Stimulated activated CD8-positive, alpha-beta memory T cell treated with anti-CD3 and anti-CD28 coated beads, Interleukin-4, amount 100 ng/mL, for 4 hours (primary cell): ENCODE measurements at regions not wholly inside any gene's neighbourhood (a gene's known extent, or its start where the extent isn't known, plus 50 kb on each side); places are given as distances from the start of the nearest gene placed in this dataset.

Source experiments
- DNase-seq, 2 donors: peaks; one replicate each; pipeline ENCODE4 v3.0.0-alpha.2; 2020; ENCODE audit warnings: low read depth in 2 of 2, low spot score in 1 of 2

DNA sequence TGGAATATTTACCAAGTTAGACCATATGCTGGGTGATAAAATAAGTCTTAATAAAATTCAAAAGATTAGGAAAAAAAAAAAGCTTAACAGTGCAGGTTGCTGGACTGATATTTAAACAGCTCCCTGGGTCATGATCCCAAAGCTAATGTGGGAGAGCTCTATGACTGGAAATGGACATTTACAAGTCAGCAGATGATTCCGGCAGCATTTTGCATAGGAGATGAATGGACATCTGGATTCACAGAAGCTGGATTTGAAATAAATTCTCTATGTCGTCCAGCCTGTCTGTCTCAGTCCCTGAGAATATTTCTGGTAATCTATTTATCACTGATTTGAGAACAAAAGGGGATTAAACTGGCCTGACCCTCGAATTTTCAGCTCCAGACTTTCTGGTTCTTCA lies 52.3 kb upstream of the KLHL25 start:
- DNase-seq = no peak

DNA sequence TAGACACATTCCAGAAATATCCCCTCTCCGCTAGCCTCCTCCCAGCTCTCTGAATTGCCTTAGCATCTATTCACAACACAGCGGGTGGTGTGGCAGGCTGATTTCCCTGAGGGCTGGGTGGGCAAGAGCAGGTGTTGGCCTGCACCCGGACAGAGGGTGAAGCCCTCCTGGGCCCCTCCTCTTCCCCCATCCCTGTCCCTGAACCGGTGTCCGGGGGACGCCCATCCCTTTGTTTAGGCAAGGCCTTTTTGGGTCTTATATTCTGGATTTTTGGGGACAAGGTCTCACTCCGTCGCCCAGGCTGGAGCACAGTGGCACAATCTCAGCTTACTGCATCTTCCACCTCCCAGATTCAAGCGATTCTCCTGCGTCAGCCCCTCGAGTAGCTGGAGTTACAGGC lies 55.2 kb upstream of the KLHL25 start:
- DNase-seq = no peak

DNA sequence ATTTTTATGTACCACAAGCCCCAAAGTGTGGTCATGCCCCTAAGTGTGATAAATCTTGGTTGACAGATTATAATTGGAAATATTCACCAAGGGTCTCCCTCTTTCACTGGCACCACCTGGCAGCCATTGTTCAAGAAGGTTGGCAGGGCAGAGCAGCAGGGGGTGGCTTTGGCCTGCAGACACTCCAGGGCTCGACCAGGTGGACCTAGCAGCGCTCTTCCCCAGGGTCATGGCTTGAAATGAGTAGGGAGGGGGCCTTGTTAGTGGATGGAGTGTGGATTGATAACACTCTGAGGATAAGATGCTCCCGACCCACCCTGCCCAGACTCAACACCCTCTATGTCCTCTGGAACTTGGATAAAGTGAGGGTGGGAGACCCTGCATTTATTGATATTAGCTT lies 58.2 kb upstream of the KLHL25 start:
- DNase-seq = no peak

DNA sequence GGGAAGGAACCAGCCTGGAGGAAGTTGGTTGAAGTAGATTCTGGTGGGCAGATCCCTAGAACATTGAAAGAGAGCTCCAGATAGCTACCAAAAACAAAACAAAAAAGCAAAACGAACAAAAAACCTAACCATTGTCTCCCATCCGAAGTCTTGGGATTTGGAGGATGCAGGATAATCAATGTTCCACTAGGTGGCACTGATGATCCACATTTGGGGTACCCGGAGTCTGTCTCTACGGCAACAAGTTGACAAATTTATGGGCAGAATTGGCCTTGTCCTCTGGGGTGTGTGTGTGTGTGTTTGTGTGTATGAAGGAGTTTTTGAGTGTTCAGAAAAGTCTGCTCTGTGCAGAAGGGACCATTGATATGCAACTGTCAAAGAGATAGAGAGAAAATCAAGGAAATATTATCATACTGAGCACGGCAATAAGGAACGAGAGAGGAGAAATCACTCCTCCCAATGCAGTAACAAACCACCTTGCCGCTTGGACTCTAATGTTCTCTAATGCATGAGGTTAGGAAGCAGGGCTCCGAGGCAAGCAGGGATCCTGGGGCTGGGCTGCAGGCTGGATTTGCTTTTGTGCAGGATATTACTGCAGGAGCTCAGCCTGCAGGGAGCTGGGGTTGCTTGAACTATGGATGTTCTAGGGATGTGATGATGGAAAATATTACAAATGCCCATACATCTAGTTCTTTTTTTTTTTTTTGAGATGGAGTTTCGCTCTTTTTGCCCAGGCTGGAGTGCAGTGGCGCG lies 59.8 kb upstream of the KLHL25 start:
- peak in 1 of 2 donors; percentile 12 for DNase-seq

DNA sequence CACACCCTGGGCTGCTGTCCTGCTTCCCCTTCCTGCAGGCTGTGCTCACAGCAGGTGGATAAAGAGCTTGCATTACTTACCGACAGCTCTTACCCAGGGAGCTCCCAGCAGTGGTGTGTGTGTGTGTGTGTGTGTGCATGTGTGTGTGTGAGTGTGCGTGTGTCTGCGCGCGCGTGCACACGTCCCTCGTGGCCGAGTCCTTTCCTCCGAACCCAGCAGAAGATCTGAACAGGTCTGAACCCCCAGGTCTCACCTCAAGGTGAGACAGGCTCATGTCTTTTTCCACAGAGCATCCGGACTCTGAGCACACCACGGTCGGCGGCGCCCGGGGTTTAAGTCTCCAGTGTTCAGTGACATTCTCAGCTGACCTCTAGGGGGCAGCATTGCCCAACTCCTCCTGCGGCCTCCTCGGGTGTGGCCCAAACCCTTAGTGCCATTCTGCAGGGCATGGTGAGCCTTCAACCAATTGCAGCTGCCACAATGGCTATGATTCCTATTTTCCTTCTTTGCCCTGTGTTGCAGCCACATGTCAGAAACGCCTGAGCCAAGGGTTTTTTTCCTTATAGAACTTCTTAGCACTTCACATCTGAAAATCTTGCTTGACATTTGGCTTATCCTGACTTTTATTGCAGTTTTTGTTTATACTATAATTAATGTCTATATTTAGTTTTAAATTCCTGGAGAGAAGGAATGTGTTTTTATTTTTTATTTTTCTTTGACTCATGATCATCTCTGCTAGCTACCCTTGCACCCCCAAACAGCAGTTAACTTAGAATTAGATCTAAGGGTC lies 64.1 kb upstream of the KLHL25 start:
- DNase-seq = peak; percentile 30 to 60

DNA sequence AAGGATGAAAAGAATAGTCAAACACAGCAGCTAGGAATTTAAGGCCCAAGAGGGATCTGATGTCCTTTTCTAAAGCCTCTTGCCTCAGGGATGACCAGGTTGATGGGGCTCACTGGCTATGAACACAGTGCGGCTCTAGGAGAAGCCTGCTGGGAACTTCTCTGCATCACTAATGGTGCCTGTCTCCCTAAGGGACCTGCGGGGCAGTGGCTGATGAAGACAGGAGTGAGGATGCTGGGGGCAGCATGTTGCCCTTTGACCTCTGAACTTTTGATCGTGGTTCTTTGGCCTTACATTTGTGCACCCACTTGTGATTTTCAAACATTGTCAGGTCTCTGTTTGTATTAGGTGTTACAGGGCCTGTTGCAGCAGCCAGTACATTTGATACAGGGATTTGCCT lies 64.9 kb upstream of the KLHL25 start:
- DNase-seq = no peak

DNA sequence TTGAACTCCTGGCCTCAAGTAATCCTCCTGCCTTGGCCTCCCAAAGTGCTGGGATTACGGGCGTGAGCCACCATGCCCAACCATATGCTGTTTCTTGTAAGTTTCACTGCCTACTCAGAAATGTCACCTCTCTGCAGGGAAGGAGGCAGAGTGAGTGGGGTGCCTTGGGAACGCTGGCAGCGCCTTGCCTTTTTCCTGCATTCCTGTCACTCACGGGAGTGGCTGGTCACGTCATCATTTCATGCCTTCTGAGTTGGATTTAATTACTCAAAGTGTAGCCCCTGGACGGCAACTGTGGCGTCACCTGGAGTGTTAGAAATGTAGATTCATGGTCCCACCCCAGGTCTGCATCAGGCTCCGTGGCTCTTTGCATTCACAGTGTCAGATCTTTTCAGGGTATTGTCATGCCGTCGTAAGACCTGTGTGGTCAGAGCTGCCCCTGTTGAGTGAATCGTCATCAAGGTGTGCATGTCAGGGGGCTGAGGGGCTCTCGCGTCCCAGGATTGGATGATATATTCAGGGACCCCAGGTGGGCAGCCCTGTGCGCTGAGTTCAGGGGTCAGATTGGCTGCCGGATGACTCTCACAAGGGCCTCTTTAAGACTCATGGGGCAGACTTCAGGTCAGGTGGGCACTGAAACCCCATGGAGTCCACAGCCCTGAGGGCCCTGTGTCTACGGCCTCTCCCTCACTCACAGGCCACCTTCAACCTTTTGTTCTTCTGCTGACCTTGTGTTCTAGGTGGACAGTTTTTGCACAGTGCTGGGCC lies 65.9 kb upstream of the KLHL25 start:
- no peak for DNase-seq

DNA sequence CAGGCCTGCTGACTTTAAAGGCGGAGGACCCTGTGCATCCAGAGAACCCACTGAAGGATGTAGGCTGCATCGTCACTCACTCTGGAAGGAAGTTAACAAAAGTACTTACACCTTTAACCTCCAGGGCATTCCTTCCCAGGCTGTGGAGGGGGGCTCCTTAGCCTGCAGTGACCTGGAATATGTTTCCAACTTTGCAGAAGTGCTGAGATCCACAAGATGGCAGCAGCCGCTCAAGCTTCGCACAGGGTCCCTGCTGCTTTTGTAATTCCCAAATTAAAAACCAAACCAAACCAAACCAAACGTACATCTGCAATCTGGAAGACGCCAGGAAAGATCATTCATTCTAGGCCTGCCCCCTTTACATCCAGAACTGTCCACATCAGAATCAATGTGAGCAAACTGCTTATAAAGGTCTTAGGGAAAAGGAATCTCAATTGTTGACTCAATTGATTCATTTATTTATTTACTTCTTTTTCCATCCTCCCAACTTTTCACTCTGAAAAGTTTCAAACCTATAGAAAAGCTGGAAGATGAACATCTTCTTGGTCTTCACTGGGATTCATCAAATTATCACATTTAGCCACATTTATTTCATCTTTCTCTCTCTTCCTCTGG lies 70.5 kb upstream of the KLHL25 start:
- DNase-seq = no peak

DNA sequence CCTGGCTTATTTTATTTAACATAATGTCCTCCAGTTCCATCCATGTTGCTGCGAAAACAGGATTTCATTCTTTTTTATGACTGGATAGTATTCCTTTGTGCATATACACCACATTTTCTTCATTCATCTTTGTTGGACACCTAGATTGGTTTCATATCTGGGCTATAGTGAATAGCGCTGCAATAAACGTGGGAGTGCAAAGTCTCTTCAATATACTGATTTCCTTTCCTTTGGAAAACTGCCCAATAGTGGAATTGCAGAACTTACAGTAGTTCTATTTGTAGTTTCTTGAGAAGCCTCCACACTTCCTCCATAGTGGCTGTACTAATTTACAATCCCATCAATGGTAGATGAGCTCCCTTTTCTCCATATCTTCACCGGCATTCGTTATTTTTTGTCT lies 72.5 kb upstream of the KLHL25 start:
- no peak for DNase-seq

DNA sequence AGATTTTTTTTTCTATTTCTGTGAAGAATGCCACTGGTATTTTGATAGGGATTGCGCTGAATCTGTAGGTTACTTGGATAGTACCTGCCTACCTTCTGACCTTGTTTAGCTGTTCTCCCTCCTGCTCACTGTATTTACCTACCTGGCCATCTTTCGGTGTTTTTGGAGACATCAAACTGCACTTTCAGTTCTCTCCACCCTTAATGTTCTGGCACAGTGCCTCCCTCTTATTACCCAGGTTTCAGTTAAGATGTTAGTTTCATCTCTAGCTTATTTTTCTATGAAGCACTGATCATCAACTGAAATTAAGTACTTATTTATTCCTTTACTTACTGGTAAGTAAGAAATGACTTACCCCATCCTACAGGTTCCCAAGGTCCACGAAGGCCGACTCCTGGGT lies 74.4 kb upstream of the KLHL25 start:
- no peak for DNase-seq

DNA sequence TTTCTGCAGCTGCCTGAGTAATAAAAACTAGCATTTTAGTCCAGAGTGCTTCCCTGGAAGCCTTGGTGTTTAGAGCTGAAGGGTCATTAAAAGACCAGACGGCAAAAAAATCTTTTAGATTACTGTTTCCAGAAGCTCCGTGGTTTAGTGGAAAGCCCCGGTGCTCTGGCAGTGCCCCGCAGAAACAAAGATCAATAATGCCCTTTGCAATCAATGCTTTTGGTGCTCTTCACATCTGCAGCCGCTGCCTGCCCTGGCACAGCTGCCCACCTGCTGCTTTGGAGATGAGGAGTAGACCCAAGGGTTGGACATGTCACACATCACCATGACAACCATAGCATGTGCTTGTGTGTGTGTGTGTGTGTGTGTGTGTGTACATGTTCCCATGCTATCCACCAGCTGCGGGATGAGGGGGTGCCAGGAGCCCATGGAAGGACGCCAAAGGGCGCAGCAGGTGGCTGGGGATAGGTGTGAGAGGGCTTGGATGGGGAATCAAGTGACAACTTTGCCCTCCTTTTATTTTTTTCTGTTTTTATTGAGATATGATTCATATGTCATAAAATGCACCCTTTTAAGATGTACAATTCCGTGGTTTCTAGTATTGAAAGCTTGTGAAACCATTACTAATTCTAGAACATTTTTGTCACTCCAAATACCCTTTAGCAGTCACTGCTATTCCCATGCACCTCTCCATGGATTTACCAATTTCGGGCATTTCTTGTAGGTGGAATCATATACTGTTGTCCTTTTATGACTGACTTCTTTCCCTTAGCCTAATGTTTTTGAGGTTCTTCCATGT lies 75.7 kb upstream of the KLHL25 start:
- no peak for DNase-seq

DNA sequence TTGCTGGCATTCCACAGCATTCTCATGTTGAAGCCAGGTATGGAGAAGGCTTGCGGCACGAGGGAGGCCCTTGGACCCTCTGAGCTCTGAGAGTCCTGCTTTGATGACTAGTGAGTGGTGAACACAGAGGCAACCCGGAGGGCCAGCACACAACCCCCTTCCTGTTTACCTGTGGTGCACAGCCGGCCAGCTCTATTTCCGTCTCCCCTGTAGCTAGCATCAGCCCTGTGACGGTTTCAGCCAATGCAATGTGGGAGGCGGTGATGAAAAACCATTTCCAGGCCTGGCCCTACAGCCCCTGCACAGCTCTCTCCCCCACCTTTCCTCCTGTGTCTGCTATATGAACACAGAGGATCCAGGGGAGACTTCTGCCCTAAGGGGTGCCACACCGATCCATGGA lies 76.8 kb upstream of the KLHL25 start:
- no peak for DNase-seq

DNA sequence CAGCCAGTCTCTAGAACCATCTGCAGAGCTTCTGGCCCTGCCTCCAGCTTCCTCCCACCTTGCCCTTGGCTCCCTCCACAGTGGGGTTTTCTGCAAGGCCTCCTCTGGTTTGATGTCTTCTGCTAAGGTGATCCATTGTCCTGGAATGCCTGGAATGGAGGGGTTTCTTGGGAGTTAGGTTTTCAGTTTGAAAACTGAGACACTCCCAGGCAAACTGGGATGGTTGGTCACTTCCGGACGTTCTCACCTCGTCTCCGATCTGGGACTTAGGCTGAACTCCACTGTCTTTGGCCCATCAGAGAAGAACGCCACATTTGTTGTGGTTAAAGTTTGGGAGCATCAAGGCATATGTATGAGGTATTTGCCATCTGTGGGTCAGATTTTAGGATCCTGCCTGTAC lies 77.4 kb upstream of the KLHL25 start:
- DNase-seq = no peak

DNA sequence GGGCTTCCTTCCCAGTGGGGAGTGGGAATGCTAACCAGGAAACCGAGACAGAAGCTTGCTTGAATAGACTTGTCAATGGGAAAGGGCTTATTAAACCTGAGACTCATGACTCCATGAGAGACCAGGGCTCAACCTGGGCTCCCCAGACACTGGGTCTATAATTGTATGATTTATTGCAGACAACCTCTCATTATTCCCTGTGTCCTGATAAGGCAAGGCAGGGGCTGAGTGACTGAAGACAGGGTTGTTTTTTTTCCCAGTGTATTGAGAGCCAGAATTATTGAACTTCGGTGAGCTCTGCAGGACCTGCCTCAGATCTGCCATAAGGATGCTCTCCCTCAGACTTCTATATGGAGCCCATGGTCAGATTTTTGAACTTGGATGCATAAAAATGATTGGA lies 79.5 kb upstream of the KLHL25 start:
- no peak for DNase-seq

DNA sequence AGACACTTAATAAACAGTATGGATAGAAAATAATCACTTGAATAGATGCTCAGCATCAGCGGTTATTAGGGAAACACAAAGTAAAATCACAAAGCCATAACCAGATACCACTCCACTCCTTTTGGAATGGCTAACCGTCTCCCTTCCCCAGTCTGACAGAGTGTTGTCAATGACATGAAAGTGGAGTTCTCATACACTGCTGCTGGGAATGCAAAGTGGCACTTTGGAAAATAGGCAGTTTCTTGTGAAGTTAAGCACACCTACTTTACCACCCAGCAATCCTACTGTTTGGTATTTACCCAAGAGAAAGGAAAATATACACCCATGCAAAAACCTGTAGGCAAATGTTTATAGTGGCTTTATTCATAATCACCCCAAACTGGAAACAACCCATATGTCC lies 81.0 kb upstream of the KLHL25 start:
- no peak for DNase-seq

DNA sequence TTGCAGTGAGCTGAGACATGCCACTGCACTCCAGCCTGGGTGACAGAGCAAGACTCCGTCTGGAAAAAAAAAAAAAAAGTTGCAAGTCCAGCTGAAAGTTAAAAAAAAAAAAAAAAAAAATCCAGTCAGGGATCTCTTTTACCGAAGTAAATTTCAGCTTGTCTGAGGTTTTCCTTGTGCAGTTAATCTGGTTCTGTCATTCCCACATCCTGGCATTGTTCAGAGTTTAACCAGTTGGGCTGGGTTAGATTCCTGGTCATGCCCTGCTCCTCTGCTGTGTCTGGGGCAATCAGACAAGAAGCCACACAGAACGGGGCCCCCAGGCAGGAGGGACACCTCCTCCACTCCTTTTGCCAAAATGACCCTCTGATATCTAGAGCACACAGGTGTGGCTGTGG lies 84.1 kb upstream of the KLHL25 start:
- no peak for DNase-seq

DNA sequence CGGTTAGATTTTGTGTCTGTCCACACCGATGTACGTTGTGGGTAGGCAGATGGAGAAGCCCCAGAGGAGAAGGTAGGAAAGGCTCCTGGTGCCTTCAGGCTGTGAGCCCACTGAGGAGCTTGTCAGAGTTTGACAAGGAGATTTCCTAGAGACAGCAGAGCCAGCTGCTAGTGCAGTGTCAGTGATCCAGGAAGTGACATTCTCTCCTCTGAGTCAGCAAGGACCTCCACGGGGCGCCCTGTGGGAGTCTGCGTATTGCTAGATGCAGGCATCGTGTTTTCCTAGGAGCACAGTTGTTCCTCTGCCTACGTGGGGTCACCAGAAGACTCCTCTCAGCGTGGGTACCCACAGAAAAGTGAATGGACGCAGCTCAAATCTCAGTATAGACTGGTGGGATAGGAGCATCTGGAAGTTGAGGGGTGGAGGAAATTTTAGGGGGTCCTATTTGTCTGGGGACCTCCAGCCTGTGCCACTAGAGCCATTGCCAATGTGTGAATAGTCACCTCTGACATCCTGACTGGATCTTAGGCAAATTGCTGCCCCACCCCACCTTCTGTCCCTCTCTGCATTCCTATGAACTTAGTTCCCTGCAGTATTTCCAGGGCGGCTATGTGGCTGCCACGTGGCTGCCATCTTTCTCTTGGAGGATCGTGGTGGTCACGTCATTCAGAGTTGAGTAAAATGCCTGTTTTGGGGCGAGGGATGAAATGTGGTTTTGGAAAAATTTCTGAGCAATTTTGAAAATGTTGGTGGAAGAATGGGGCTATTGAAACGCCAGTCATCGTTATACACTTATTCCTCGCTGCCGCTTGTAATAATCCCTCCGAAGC lies 84.8 kb upstream of the KLHL25 start:
- DNase-seq = no peak

DNA sequence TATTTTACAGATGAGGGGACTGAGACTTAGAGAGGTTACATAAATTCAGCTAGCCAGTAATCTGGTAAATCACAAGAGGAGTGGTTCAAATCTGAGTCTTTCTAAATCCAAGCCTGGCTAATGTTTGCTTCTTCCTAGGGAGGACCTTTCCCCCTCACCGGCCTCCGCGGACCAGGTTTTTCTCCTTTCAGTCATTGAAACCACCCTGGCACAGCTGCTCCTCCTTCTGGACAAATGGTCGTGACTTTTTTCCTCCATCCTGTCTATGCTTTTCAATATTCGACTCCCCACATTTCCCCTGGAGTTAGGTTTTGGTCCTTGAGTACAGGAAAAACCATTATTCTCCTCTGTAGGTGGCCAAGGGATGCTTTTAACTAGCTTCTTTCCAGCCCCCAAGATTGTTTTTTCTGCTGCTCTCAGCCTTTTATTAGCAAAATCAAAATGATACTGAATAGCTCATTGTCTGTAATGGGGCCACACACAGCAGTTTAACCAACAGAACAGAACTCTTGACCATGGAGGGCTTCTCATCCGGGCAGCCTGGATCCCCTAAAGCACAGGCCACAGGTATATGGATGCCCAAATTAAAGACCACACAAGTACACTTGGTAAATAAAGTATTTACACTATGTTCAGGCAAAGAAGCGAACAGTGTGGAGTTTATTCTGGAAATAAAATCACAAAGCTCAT lies 85.9 kb upstream of the KLHL25 start:
- no peak for DNase-seq

DNA sequence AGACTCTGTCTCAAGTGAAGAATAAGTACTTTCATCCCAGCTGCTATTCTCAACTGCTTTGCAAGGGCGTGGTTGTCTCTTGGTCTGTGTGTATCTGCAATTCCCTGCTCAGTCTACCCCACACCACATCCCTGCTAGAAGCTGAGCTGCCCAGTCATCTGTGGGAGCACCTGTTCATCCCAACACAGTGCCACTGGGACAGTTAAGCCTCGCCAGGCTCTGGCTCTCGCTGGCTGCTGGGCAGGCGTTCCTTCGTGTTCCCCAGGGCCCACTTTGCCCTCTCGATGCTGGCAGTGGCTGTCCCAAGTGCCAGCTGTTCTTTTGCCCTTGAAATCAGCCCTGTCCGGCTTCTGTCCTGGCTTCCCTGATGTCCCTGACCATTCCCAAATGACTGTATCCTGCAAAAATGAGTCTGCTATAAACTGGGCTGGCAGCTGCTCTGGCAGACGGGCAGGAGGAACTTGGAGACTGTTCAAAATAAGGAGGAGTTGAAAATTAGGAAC lies 91.6 kb upstream of the KLHL25 start:
- no peak for DNase-seq
